Lung (tissue), 11 donors: ENCODE measurements at regions not wholly inside any gene's neighbourhood (a gene's known extent, or its start where the extent isn't known, plus 50 kb on each side); places are given as distances from the start of the nearest gene placed in this dataset.
A peak's percentile ranks its signal among the peaks of the same experiment; 100 is the strongest.

ENCODE experiments used
- ATAC-seq: fragments of 200-7000 bp; cut with Tn5 transposase; one replicate; pipeline ENCODE4 v1.9.1; 2020; ENCODE audit warnings: moderate number of reproducible peaks; ENCODE audit not compliant: insufficient read depth, low FRiP score
- DNase-seq, 3 donors: peaks; one replicate each; pipeline ENCODE4 v3.0.0-alpha.2; 2013 to 2017
- H3K27ac ChIP-seq, 2 donors: one replicate each; pipeline ENCODE4 v1.5.1; 2013; ENCODE audit warnings: mild to moderate bottlenecking in 2 of 2, moderate library complexity in 2 of 2, control low read depth in 1 of 2, inconsistent platforms in 1 of 2, low read depth in 1 of 2, low read length in 1 of 2
- H3K27me3 ChIP-seq, 3 donors: one replicate each; pipeline ENCODE4 v1.5.1; 2013; ENCODE audit warnings: low read length in 2 of 3; ENCODE audit not compliant: control insufficient read depth in 3 of 3, insufficient read depth in 3 of 3
- H3K36me3 ChIP-seq, 4 donors: one replicate each; pipeline ENCODE4 v1.5.1; 2013; ENCODE audit warnings: low read length in 4 of 4, mild to moderate bottlenecking in 1 of 4, moderate library complexity in 1 of 4; ENCODE audit not compliant: control insufficient read depth in 4 of 4, insufficient read depth in 4 of 4
- H3K4me1 ChIP-seq, 5 donors: one replicate each; pipeline ENCODE4 v1.5.1; 2013; ENCODE audit warnings: low read length in 5 of 5, mild to moderate bottlenecking in 2 of 5, moderate library complexity in 1 of 5; ENCODE audit not compliant: control insufficient read depth in 5 of 5, insufficient read depth in 5 of 5
- H3K4me3 ChIP-seq: one replicate; pipeline ENCODE4 v1.5.1; 2013; ENCODE audit warnings: mild to moderate bottlenecking, control low read depth, moderate library complexity
- H3K9ac ChIP-seq, 2 donors: one replicate each; pipeline ENCODE4 v1.5.1; 2013; ENCODE audit warnings: low read length in 2 of 2, control low read depth in 1 of 2; ENCODE audit not compliant: insufficient read depth in 1 of 2
- H3K9me3 ChIP-seq, 4 donors: one replicate each; pipeline ENCODE4 v1.5.1; 2013; ENCODE audit warnings: low read length in 3 of 4, mild to moderate bottlenecking in 1 of 4, moderate library complexity in 1 of 4; ENCODE audit not compliant: control insufficient read depth in 4 of 4, insufficient read depth in 3 of 4
- WGBS, 2 donors: extraction: QIAGEN DNeasy Blood & Tissue Kit; methylation state at CpG; one replicate each; pipeline ENCODE4 v1.1.7; 2013; 5-methylcytosine and 5-hydroxymethylcytosine counted together
- TF ChIP-seq, protein P1 (sequence below): IDR thresholded peaks from 2 replicates; pipeline ENCODE4 v1.5.1; 2012; ENCODE audit warnings: mild to moderate bottlenecking; ENCODE audit errors: control extremely low read depth, extremely low read depth
- donor health status: control.
- donor health status: control.
- donor health status: Bipolar disorder and iron deficiency.
- donor health status: healthy.
- donor health status: DM: yes; HTN: yes; CAD: no.

DNA sequence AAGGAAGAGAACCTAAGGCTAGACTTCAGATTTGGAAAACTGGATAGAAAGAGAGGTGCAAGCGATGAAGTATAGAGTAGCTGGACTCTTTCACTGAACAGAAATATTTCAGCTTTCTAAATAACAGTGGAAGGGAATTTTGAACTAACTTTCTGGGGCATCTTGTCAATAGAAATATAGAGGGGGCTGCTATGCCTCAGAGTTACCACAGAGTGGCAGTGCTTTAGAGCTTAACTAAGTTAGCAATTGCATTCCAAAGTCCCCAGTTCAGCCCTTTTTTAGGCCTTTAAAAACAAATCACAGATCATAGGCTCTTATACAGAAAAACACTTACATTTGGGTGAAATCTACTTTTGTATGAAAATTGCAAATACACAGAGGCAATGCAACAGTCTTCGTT lies 154.2 kb upstream of the CDH8 start:
- no peaks in the 10 kb centered on the region for H3K4me1 ChIP-seq
- no peak overlapping the region for H3K27ac ChIP-seq
- H3K9ac ChIP-seq, result no peak overlapping the region
- no peaks in the 10 kb centered on the region for H3K9me3 ChIP-seq
- TF ChIP-seq, protein P1, sequence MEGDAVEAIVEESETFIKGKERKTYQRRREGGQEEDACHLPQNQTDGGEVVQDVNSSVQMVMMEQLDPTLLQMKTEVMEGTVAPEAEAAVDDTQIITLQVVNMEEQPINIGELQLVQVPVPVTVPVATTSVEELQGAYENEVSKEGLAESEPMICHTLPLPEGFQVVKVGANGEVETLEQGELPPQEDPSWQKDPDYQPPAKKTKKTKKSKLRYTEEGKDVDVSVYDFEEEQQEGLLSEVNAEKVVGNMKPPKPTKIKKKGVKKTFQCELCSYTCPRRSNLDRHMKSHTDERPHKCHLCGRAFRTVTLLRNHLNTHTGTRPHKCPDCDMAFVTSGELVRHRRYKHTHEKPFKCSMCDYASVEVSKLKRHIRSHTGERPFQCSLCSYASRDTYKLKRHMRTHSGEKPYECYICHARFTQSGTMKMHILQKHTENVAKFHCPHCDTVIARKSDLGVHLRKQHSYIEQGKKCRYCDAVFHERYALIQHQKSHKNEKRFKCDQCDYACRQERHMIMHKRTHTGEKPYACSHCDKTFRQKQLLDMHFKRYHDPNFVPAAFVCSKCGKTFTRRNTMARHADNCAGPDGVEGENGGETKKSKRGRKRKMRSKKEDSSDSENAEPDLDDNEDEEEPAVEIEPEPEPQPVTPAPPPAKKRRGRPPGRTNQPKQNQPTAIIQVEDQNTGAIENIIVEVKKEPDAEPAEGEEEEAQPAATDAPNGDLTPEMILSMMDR, result no peak
- WGBS, 2 donors, result 59 to 66% methylated on average over 2 of the region's 2 CpGs
- no peak for ATAC-seq
- H3K4me3 ChIP-seq, result no peak overlapping the region
- no peaks in the 10 kb centered on the region for H3K27me3 ChIP-seq
- DNase-seq, result peak in 2 of 3 donors; percentile 31 to 46
- no peaks in the 10 kb centered on the region for H3K36me3 ChIP-seq

DNA sequence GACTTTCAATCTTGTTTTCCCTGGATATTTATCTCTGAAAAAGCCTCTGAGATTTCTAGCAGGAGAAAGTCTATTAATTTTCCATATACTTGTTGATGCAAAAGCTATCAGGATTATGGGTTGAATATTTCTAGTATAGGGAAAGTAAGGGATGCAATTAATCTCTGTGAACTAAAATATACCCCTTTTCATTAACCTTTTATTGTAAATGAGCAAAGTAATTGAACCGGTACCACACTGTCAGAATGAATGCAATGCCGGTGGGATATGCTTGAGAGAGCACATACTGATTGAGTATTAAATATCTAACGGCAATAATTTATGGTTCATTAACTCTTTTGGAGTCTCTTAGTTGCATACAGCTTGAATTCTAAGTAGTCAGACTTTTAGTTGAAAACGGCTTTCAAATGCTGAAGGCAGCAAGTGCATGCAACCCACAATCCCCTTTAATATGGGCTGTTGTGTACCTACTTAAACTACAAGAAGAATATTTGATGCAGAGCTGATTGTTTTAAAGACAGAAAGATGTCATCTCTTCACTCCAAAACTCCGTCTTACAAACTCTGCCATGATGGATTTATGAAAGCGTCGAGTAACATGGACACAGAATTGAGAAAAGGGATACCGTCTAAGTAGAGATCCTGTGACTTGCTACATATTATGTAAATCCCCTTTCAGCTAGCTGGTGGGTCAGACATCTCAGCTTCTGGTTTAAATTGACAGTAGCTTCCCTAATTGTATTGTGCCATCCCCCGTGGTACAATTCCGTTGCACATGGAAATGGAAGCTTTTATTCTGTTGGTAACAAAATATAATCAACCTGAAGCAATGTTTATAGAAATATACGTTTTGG lies 141.3 kb upstream of the CDH8 start:
- Histone ChIP-seq H3K9me3 (no peaks in the 10 kb centered on the region), H3K27ac (no peak overlapping the region), H3K4me1 (no peaks in the 10 kb centered on the region), H3K4me3 (no peak overlapping the region), H3K9ac (no peak overlapping the region), H3K36me3 (no peaks in the 10 kb centered on the region), H3K27me3 (no peaks in the 10 kb centered on the region)
- TF ChIP-seq, protein P1, result no peak
- no peak for ATAC-seq
- DNase-seq, result no peak
- WGBS, 2 donors, result 80 to 82% methylated on average over 11 of the region's 11 CpGs

DNA sequence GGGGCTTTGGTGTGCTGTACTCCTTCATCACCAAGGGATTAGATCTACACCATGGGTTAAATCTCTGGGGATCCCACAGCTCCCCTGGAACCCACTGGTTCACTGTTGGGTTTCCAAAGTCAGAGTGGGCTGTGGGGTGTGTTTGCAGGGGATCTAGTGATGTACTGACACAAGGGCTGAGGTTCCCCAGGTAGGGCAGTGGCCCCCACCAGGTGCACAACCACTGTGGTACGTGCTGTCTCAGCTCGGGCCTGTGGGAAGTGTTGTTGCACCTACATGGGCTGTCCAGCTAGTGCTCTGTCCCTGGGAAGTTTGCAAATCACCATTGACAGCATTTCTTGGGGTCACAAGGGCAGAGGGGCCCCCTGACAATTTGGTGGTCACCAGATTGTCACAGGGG lies 134.4 kb upstream of the CDH8 start:
- Histone ChIP-seq H3K36me3 (no peaks in the 10 kb centered on the region), H3K4me1 (no peaks in the 10 kb centered on the region), H3K27me3 (no peaks in the 10 kb centered on the region), H3K4me3 (no peak overlapping the region), H3K9ac (no peak overlapping the region), H3K27ac (no peak overlapping the region), H3K9me3 (no peaks in the 10 kb centered on the region)
- WGBS, 2 donors, result 81 to 97% methylated on average over 2 of the region's 2 CpGs
- no peak for ATAC-seq
- TF ChIP-seq, protein P1, result no peak
- DNase-seq, result no peak
